ENCODE measurements at regions not wholly inside any gene's neighbourhood (a gene's known extent, or its start where the extent isn't known, plus 50 kb on each side); places are given as distances from the start of the nearest gene placed in this dataset.

DNA sequence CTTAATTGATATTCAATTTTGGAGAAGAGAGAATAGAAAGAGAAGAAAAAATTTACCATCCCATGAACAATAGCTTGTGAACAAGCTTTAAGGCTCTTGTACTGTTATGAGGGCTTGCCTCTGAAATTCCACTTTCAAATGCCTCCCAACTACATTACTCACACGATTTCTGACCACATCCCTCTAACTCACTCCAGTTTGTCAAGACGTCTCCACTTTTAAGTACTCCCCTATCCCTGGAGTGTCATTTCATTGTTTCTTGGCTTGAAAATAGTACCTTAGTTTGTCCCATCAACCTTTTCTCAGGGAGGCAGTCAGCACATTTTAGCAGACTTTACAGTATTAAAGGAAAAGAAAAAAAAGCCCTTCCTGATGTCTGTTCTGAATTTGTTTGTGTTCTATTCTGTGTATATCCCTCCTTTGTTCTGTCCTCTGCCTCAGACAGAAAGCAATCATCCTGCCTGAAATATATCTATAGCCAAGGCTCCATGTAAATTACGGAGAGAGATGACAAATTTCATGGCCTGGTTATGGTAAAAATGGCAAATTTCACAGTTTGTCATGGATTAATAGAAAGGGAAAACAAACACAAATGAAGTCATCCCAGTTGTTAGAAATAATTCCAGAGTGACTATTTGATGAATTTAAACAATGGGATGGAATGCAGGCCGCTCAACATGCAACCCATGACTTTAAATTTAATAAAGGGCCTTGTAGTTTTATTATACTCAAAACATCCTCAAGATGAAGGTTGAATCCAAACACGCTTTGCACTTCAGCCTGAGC is 228.8 kb downstream of the ETAA1 start:
- Histone ChIP-seq H3K36me3 (no peaks in the 10 kb centered on the region), H3K27me3 (ENCODE audit: insufficient read depth, low read depth, severe bottlenecking) (peaks cover 80% of the 10 kb centered on the region), H3K4me3 (ENCODE audit: low read depth, low read length) (no peak overlapping the region), H3K27ac (no peak overlapping the region), H3K9me3 (ENCODE audit: severe bottlenecking) (peaks cover 2% of the 10 kb centered on the region)
- TF ChIP-seq, protein P1, sequence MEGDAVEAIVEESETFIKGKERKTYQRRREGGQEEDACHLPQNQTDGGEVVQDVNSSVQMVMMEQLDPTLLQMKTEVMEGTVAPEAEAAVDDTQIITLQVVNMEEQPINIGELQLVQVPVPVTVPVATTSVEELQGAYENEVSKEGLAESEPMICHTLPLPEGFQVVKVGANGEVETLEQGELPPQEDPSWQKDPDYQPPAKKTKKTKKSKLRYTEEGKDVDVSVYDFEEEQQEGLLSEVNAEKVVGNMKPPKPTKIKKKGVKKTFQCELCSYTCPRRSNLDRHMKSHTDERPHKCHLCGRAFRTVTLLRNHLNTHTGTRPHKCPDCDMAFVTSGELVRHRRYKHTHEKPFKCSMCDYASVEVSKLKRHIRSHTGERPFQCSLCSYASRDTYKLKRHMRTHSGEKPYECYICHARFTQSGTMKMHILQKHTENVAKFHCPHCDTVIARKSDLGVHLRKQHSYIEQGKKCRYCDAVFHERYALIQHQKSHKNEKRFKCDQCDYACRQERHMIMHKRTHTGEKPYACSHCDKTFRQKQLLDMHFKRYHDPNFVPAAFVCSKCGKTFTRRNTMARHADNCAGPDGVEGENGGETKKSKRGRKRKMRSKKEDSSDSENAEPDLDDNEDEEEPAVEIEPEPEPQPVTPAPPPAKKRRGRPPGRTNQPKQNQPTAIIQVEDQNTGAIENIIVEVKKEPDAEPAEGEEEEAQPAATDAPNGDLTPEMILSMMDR (IDR thresholded peaks at IDR 0.05; ENCODE audit: low read depth, low read length) = no peak
- no peak for DNase-seq

DNA sequence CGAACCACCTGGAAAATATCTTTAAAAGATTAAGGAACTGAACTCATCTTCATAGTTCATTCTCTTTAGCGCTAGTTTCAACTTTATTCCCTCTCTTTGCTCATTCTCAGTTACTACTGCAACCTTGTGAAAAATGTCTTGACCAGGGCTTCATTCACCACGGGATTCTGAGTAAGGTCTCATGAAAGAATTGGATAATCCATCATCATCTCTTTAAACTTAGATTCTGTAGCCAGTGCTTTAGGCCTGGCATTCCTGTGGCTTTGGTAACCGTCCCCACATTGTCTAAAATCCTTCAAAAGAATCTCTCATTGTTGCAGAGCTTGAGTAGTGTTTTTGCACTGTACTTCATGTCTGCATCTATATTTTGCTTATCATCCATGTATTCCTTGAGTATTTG is 229.5 kb downstream of the ETAA1 start:
- Histone ChIP-seq H3K27me3 (ENCODE audit: insufficient read depth, low read depth, severe bottlenecking) (peaks cover 81% of the 10 kb centered on the region), H3K27ac (no peak overlapping the region), H3K4me3 (ENCODE audit: low read depth, low read length) (no peak overlapping the region), H3K36me3 (no peaks in the 10 kb centered on the region), H3K9me3 (ENCODE audit: severe bottlenecking) (peaks cover 2% of the 10 kb centered on the region)
- TF ChIP-seq, protein P1 (IDR thresholded peaks at IDR 0.05; ENCODE audit: low read depth, low read length) = no peak
- no peak for DNase-seq

DNA sequence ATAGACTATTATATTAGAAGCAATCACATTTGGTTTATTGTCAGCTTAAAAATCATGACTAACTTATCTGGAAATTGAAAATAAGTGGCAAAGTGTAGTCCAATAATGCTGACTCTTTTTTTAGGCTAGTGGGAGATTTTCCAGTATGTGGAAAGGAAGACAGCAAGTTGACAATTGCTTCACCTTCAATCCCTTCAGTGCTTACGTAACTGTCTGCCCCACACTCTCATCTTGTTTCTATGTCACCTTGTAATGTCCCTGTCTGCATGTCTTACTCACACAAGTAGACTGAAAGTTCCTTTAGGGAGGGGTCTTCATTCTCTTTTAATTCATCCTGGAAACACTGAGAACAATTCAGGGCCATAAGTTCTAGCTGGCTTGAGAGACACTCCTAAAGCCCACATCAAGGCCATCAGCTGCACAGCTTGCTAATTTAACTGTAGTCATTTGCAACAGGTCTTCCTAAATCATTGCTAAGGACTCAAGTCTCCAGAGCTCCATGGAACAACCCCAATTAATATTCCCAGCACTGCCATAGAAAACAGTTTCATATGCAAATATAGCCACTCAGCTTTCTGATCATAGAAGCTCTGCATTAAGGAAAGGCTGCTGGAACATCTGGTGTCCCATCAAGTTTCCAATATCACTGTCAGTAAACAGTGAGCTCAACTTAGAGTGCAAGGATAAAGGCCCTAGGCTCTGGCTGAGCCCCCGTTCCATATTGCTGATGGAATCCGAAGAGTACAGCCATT is 230.5 kb downstream of the ETAA1 start:
- DNase-seq = no peak
- TF ChIP-seq, protein P1 (IDR thresholded peaks at IDR 0.05; ENCODE audit: low read depth, low read length) = no peak
- peaks cover 77% of the 10 kb centered on the region for H3K27me3 ChIP-seq (ENCODE audit: insufficient read depth, low read depth, severe bottlenecking)
- no peak overlapping the region for H3K27ac ChIP-seq
- peaks cover 2% of the 10 kb centered on the region for H3K9me3 ChIP-seq (ENCODE audit: severe bottlenecking)
- no peak overlapping the region for H3K4me3 ChIP-seq (ENCODE audit: low read depth, low read length)
- H3K36me3 ChIP-seq = no peaks in the 10 kb centered on the region

DNA sequence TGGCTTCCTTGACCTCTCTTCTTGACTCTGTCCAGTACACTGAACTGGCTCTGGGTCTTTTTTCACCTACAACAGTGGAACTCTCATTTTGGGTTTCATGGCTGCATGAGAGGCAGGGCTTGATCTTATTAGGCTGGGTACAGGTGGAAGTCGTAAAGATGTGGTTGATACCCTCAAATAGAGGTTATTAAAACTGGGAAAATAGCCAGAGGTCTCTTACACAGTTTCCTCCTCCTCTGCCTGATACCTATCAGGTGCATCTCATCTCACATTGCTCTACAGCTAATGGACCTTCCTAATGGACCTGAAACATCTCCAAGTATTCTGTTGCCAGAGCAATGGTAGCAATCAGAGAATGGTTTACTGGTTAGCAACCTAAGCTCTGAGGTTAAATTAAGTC is 231.8 kb downstream of the ETAA1 start:
- Histone ChIP-seq H3K27ac (no peak overlapping the region), H3K4me3 (ENCODE audit: low read depth, low read length) (no peak overlapping the region), H3K9me3 (ENCODE audit: severe bottlenecking) (peaks cover 2% of the 10 kb centered on the region), H3K36me3 (no peaks in the 10 kb centered on the region), H3K27me3 (ENCODE audit: insufficient read depth, low read depth, severe bottlenecking) (peaks cover 79% of the 10 kb centered on the region)
- DNase-seq = no peak
- TF ChIP-seq, protein P1 (IDR thresholded peaks at IDR 0.05; ENCODE audit: low read depth, low read length) = no peak

DNA sequence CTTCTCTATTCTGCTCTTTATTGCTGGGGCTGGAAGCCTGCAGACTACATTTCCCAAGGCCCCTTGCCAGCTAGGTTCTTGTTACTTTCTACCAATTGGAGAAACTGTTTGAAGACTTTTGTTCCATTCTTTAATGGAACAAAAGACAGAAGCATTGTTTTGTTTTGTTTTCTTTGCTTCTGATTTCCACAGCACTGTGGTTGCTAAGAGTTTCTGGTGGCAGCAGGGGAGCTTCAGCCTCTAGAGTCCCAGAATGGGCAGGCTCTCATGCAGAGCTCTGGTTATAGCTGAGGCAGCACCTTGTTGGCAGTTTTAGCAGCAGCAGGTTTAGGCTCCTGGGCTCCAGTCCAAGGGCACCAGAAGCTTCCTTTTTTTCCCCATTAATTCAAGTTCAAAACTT is 234.3 kb downstream of the ETAA1 start:
- H3K36me3 ChIP-seq = no peaks in the 10 kb centered on the region
- no peak for DNase-seq
- H3K27ac ChIP-seq = no peak overlapping the region
- no peak overlapping the region for H3K4me3 ChIP-seq (ENCODE audit: low read depth, low read length)
- H3K27me3 ChIP-seq (ENCODE audit: insufficient read depth, low read depth, severe bottlenecking) = peaks cover 79% of the 10 kb centered on the region
- TF ChIP-seq, protein P1 (IDR thresholded peaks at IDR 0.05; ENCODE audit: low read depth, low read length) = no peak
- H3K9me3 ChIP-seq (ENCODE audit: severe bottlenecking) = no peaks in the 10 kb centered on the region
